Right lobe of liver (tissue), 4 donors: ENCODE measurements at regions not wholly inside any gene's neighbourhood (a gene's known extent, or its start where the extent isn't known, plus 50 kb on each side); places are given as distances from the start of the nearest gene placed in this dataset.

Experiments used
- POLR2A ChIP-seq: fragments of 450-650 bp; IDR thresholded peaks from one replicate; pipeline ENCODE4 v1.6.1; 2017; ENCODE audit warnings: antibody characterized with exemption, mild to moderate bottlenecking
- TF ChIP-seq, protein P1 (sequence below), 4 donors: fragments of 200-600 bp in 3 of 4; fragments of 450-650 bp in 1 of 4; IDR thresholded peaks; one replicate each; pipeline versions ENCODE4 v1.5.1 to v1.8.0; 2016 to 2022; ENCODE audit warnings: antibody characterized with exemption in 4 of 4, mild to moderate bottlenecking in 2 of 4
- donor health status: DM: no; HTN: no; CAD: no.
- donor health status: DM: no; HTN: no; CAD: no.
- donor health status: DM: no; HTN: yes; CAD: no.

GRCh38 chr20:24897974-24898373, 51.1 kb upstream of the CST7 start:
- TF ChIP-seq, protein P1, sequence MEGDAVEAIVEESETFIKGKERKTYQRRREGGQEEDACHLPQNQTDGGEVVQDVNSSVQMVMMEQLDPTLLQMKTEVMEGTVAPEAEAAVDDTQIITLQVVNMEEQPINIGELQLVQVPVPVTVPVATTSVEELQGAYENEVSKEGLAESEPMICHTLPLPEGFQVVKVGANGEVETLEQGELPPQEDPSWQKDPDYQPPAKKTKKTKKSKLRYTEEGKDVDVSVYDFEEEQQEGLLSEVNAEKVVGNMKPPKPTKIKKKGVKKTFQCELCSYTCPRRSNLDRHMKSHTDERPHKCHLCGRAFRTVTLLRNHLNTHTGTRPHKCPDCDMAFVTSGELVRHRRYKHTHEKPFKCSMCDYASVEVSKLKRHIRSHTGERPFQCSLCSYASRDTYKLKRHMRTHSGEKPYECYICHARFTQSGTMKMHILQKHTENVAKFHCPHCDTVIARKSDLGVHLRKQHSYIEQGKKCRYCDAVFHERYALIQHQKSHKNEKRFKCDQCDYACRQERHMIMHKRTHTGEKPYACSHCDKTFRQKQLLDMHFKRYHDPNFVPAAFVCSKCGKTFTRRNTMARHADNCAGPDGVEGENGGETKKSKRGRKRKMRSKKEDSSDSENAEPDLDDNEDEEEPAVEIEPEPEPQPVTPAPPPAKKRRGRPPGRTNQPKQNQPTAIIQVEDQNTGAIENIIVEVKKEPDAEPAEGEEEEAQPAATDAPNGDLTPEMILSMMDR (IDR thresholded peaks at IDR 0.05), result no peak
- no peak for TF ChIP-seq POLR2A
